GM12873 (cell line): ENCODE measurements at regions not wholly inside any gene's neighbourhood (a gene's known extent, or its start where the extent isn't known, plus 50 kb on each side); places are given as distances from the start of the nearest gene placed in this dataset.

Source experiments
- CTCF ChIP-seq: IDR thresholded peaks from 2 replicates; pipeline ENCODE4 v1.5.1; 2012; ENCODE audit warnings: low read depth, mild to moderate bottlenecking, moderate library complexity, low read length, control low read depth; ENCODE audit not compliant: insufficient read depth; ENCODE audit errors: missing control alignments

GRCh38 chr2:15997728-15998280, 57.5 kb downstream of the MYCN start:
- TF ChIP-seq CTCF: no peak

DNA sequence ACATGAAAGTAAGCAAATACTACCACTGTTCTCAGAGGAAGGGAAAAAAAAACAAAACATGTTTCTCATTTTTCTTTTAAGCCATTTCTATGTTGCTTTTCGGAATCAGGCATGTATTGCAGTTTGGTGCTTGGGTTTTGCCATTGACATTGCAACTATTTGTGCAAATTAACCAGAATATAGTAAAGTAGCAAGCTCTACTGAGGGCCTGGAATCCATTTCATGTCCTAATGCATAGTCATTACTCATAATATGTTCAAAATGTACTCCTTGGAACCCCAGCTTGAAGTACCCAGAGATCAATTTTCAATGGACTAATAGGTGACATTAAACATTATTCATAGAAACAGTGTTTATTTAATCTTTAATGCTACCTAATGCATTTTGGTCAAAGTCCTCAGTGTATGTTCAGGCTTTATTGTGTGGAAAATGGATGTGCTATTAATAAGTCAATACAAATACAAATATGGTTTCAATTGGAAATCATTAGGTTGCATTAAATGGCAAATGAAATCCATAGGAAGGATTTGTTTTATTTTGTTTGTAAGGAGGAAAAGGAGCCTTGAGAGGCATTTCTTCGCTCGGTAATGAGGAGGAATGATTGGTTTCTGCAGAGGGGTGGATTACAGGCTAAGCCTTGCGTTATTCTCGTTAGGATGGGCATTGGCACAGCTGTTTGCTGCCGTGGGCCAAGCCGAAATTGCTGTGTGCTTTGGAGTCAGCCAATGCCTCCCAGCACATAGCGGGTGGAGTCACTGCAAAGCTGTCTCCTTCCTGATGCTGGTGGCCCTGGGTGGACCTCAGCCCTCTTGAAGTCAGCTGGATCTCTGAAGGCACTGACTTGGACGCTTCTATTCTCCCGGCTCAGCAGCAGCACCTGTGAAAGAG, 56.4 kb downstream of the MYCN start:
- TF ChIP-seq CTCF: no peak
